ENCODE measurements at regions not wholly inside any gene's neighbourhood (a gene's known extent, or its start where the extent isn't known, plus 50 kb on each side); places are given as distances from the start of the nearest gene placed in this dataset.

GRCh38 chr10:64098994-64099393 is 577.8 kb downstream of the REEP3 start:
- no peak overlapping the region for H3K27ac ChIP-seq (ENCODE audit: extremely low read length, insufficient read depth, low read length)
- no peak overlapping the region for H3K4me2 ChIP-seq (ENCODE audit: low read depth, low read length)
- no peaks in the 10 kb centered on the region for H4K20me1 ChIP-seq (ENCODE audit: insufficient read depth, low read length)
- H3K4me3 ChIP-seq (replicated peaks in 1 of 3; ENCODE audit: insufficient read depth in 1 of 3, low read depth in 2 of 3, low read length in 3 of 3): no peak overlapping the region
- no peaks in the 10 kb centered on the region for H3K79me2 ChIP-seq (ENCODE audit: insufficient read depth, low read length)
- H2AFZ ChIP-seq (ENCODE audit: low read length): no peak overlapping the region
- intact Hi-C loops (cut with micrococcal nuclease; ENCODE audit: unreplicated experiment) (no loop called here), in situ Hi-C loops (cut with HindIII; ENCODE audit: extremely low pct_ligation_motif_present, low pct_unique_long_range_greater_than_20kb) (no loop called here)
- H3K9me3 ChIP-seq (ENCODE audit: low read length): no peaks in the 10 kb centered on the region
- ATAC-seq (no peak), DNase-seq (ENCODE audit: low spot score) (no peak), FAIRE-seq (no peak)
- POLR2A ChIA-PET: no interaction called here
- H3K9ac ChIP-seq (ENCODE audit: insufficient read depth, low read depth, low read length): no peak overlapping the region
- CTCF ChIA-PET (ENCODE audit: low intra/inter-chr PET ratio, low total read pairs): no interaction called here
- H3K27me3 ChIP-seq (ENCODE audit: control insufficient read depth in 1 of 2, insufficient read depth in 2 of 2, low read length in 2 of 2): no peaks in the 10 kb centered on the region
- no peaks in the 10 kb centered on the region for H3K4me1 ChIP-seq (ENCODE audit: insufficient read depth, low read length)
- BruUV-seq (replicated peaks): no TSS peak
- TF ChIP-seq ADNP (CRISPR knock-in tag; IDR thresholded peaks at IDR 0.05) (no peak), ZNF296 (CRISPR knock-in tag; conservative IDR thresholded peaks at IDR 0.05) (no peak), ZNF672 (CRISPR knock-in tag; IDR thresholded peaks at IDR 0.05) (no peak), ZNF570 (CRISPR knock-in tag; IDR thresholded peaks at IDR 0.05; ENCODE audit: borderline replicate concordance) (no peak), ZFAT (CRISPR knock-in tag; conservative IDR thresholded peaks at IDR 0.05) (no peak)
- H3K36me3 ChIP-seq (replicated peaks in 1 of 2; ENCODE audit: control insufficient read depth in 1 of 2, insufficient read depth in 2 of 2, low read length in 2 of 2): no peaks in the 10 kb centered on the region
- 100% methylated on average over 1 of the region's 1 CpG for WGBS (ENCODE audit: low lambda C conversion rate)

- in situ Hi-C loops (cut with HindIII; ENCODE audit: extremely low pct_ligation_motif_present, low pct_unique_long_range_greater_than_20kb) (no loop called here), intact Hi-C loops (cut with micrococcal nuclease; ENCODE audit: unreplicated experiment) (no loop called here)
- no peaks in the 10 kb centered on the region for H3K9me3 ChIP-seq (ENCODE audit: low read length)
- ATAC-seq (peak; percentile 87), FAIRE-seq (no peak), DNase-seq (ENCODE audit: low spot score) (no peak)
- no peak overlapping the region for H3K27ac ChIP-seq (ENCODE audit: extremely low read length, insufficient read depth, low read length)
- WGBS (ENCODE audit: low lambda C conversion rate): 0% methylated on average over 3 of the region's 3 CpGs
- no peaks in the 10 kb centered on the region for H4K20me1 ChIP-seq (ENCODE audit: insufficient read depth, low read length)
- no peaks in the 10 kb centered on the region for H3K79me2 ChIP-seq (ENCODE audit: insufficient read depth, low read length)
- H3K9ac ChIP-seq (ENCODE audit: insufficient read depth, low read depth, low read length): no peak overlapping the region
- H3K4me1 ChIP-seq (ENCODE audit: insufficient read depth, low read length): no peaks in the 10 kb centered on the region
- POLR2A ChIA-PET: no interaction called here
- no TSS peak for BruUV-seq (replicated peaks)
- no peaks in the 10 kb centered on the region for H3K27me3 ChIP-seq (ENCODE audit: control insufficient read depth in 1 of 2, insufficient read depth in 2 of 2, low read length in 2 of 2)
- no peak overlapping the region for H2AFZ ChIP-seq (ENCODE audit: low read length)
- no peak overlapping the region for H3K4me2 ChIP-seq (ENCODE audit: low read depth, low read length)
- no peak overlapping the region for H3K4me3 ChIP-seq (replicated peaks in 1 of 3; ENCODE audit: insufficient read depth in 1 of 3, low read depth in 2 of 3, low read length in 3 of 3)
- H3K36me3 ChIP-seq (replicated peaks in 1 of 2; ENCODE audit: control insufficient read depth in 1 of 2, insufficient read depth in 2 of 2, low read length in 2 of 2): no peaks in the 10 kb centered on the region
- CTCF ChIA-PET (ENCODE audit: low intra/inter-chr PET ratio, low total read pairs): no interaction called here
- no peak for TF ChIP-seq BHLHE40 (IDR thresholded peaks at IDR 0.05; ENCODE audit: low read length)
- TF ChIP-seq PAXIP1 (CRISPR knock-in tag; conservative IDR thresholded peaks at IDR 0.05): 0 out of 2 replicates have a peak, but pooled peaks have one; percentile 21
- TF ChIP-seq SOX13 (IDR thresholded peaks at IDR 0.05): no peak
- no peak for TF ChIP-seq SOX13 (CRISPR knock-in tag; conservative IDR thresholded peaks at IDR 0.05 in 1 of 2, IDR thresholded peaks at IDR 0.05 in 1 of 2)
- no peak for TF ChIP-seq ZNF354B (CRISPR knock-in tag; IDR thresholded peaks at IDR 0.05)
- no peak for TF ChIP-seq NR2C2 (CRISPR knock-in tag; IDR thresholded peaks at IDR 0.05; ENCODE audit: borderline replicate concordance)
- no peak for TF ChIP-seq ZNF367 (CRISPR knock-in tag; IDR thresholded peaks at IDR 0.05; ENCODE audit: borderline replicate concordance)
- TF ChIP-seq ZMYM4 (CRISPR knock-in tag; IDR thresholded peaks at IDR 0.05): 0 out of 2 replicates have a peak, but pooled peaks have one; percentile 18
- TF ChIP-seq ZNF383 (CRISPR knock-in tag; IDR thresholded peaks at IDR 0.05; ENCODE audit: borderline replicate concordance): no peak
- TF ChIP-seq ATF2 (CRISPR knock-in tag; IDR thresholded peaks at IDR 0.05): no peak
Measured at GRCh38 chr10:64101606-64102263, 580.5 kb downstream of the REEP3 start.

Measured in HepG2 (cell line).